ENCODE measurements at regions not wholly inside any gene's neighbourhood (a gene's known extent, or its start where the extent isn't known, plus 50 kb on each side); places are given as distances from the start of the nearest gene placed in this dataset.

DNA sequence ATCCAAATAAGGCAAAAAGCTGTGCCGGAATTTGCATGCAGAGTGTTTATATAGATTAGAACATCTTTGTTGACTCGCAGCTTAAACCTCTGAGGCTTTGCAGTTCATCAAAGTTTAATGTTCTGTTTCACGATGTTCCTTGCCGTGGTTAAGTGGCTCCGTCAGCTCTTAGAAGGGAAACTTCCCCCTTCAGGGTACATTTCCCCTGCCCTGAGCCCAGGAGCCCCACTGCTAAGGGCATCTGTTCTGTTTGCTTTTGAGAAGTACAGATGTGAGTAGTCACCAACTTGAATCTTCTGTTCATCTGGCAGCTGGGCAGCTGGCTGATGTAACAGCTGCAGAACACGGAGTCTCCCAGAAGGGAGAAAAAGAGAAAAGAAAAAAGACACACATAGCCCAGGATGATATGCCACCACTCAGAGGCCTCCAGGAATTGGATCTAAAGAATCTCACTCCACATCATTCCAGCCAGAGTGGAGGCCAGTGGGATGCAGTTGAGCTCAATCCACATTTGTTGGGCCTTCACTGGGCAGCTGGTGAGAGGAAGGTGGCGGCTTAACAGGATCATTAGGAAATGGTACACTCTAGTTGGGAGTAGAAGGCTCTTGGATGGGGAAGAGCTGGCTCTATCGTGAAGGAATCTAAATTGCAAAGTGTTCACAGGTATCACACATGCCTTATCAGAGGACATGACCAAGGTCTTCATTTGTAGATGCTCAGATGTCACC lies 178.7 kb upstream of the RBPJ start:
- no peak for DNase-seq

DNA sequence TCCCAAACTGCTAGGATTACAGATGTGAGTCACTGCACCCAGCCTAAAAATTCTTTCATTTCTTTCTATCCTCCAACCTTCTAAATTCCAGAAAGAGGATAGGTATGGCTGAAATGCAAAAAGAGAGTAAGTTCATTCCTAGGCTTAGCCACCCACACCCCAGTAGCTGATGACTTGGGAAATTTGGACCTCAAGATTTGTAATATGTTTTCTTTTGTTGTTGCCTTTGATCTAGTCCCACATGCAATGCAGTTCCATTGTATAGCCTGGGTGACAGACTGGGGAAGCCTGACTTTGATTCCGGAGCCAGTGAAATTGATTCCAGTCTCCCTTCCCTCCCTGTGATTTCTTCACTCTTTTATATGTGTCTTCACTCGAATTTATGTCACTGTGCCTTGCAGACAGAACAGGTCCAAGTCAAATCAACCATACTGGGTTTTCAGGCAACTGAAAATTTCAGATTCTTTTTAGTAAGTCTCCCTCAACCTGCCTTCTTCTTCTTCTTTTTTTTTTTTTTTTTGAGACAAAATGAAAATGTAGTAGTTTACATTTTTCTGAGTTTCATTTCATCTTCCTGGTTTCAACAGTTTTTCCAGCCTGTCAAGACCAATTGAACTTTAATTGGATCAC lies 176.2 kb upstream of the RBPJ start:
- DNase-seq = no peak

DNA sequence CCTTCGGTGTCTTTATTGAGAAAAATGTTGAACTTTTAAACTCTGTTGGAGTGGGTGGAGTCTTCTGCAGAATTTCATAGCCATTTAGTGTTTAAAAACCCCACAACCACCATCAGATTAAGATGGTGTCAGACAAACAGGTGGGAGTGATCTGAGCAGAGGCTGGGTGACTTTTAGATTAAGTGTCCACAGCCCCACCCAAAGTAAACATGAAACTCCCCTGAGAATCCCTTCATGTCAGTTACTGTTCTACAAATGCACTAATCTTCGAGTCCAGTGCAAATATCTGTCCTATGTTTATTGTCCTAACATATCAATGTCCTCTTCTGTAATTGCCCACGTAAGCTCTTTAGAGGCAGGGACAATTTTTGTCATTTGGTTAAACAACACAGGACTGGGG lies 175.6 kb upstream of the RBPJ start:
- DNase-seq = no peak

DNA sequence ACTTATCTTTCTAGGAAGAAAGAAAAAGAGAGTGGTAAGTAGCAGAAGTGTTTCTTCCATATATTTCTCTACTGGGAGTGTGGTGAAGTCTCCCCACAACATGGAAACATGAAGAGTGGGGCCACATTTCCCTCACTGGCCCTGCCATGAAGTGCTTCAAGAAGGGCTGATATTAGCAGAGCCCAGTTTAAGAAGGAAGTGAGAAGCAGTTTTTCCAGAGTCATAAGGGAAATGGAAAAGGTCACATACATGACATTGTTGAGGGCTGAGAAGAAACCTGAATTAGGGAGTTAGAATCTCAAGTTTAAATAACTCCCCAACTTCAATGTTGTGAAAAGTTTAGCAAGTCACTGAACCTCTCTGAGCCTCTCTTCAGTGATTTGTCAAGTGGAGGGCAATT lies 171.9 kb upstream of the RBPJ start:
- DNase-seq = no peak

DNA sequence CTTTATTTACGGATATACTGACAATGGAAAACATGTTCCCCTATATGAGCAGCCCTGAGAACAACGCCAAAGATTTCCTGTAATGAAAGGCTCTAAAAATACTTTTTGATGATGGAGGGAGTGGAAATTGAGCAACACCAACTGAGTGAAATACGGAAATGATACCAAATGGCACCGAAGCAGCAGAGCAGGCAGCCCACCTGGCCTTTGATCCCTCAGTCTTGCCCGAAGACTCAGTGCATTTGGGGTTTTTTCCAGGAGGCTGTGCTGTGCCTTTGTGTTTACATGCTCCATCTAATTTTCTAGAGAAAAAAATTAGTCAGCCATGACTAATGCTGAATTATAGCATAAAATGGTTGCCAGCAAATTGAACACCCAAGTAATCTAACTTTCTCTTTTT lies 169.9 kb upstream of the RBPJ start:
- peak; percentile 74 for DNase-seq

DNA sequence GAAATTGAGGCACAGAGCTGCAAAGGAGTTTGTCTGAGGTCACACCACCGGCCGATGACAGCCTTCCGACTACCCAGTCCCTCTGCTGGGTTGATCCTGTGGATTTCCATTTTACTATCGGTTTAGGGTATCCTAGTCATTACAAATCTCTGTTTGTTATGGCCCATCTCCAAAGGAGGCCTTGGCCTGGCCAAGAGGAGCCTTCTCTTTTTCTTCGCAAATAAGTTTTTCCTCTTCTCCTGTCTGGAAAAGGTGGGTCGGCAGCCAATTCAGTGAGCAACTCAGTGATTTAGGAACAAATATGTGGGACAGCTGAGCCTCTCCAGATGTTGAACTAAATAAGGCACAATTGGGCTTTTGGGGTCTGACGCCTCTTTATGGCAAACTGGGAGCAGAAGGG lies 169.2 kb upstream of the RBPJ start:
- no peak for DNase-seq

DNA sequence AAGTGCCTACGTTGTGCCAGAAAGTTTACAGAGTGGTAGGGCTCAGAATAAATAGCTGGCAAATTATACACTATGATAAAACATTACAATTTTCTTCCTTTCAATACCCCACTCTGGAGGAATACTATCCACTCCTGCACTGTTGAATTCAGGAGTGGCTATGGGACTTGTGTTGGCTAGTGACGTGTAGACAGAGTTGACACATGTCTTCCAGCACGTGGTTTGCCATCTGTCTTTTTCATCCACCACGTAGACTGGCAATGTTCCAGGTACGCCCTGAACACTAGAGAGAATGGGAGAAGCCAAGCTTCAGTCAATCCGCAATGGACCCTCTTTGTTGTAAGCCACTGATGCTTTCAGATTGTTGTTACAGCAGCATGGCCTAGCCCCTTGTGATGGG lies 168.8 kb upstream of the RBPJ start:
- no peak for DNase-seq

DNA sequence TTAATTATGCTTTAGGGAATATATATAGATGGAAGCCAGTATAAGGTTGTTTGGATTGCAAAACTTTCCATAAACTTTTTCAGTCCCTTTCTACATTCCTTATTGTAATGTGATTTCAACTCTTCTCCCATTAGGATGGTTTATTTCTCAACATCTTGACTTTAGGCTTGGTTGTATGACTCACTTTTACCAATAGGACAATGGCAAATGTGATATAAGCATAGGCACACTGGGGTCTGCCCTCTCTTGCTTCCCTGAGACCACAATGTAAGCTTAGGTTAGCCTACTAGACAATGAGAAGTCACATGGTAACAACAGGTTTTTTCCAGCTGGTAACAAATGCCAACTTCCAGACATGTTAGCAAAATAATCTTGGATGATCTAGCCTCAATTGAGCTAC lies 163.3 kb upstream of the RBPJ start:
- no peak for DNase-seq

DNA sequence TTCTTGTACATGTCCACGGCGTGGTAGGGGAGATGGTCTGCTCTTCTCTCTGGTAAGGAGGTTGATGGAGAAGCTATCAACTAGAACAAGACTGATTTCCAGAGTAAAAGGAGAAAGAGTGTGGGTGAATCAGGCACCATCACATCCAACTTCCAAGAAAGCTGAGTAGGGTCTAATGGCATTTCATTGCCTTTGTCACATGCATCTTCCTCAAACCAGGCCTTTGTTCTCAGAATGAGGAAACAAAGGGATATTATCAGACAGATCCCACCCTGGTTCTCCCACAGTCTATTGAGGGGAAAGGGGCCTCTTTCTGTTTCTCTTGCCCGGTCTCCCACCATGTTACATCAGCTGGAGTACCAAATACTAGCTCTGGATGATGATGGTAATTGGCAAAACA lies 160.2 kb upstream of the RBPJ start:
- no peak for DNase-seq

DNA sequence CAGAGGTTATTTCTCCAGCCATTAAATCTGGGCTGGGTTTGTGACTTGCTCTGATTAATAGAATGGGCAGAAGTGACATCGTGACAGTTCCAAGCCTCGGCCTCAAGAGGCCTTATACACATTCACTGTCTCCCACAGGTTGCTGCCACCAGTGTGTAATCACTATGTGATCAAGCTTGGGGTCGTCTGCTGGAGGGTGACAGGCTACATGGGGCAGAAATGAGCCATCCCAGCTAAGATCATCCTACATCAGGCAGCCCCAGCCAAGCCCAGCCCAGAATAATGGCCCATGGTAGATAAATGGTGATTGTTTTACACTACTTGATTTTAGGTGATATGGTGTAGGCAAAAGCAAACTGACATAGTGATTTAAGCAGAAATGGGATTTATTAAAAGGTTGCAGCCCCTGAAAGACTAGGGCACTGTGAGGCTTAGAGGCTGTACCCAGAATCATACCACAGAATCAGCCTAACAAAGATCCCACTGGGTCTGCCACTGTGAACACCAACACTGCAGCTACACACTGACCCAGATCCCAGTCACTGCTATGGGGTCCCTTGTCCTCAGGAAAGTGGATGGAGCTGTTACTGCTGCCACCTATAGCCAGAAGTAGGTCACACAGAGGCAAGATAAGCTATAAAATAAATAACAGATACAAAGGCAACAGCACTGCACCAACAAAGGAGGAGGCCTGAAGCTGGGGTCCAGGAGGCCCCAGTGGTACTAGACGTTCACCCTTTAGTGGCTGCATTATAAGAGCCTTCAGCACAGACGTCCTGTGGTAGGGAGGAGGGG lies 159.6 kb upstream of the RBPJ start:
- DNase-seq = no peak

DNA sequence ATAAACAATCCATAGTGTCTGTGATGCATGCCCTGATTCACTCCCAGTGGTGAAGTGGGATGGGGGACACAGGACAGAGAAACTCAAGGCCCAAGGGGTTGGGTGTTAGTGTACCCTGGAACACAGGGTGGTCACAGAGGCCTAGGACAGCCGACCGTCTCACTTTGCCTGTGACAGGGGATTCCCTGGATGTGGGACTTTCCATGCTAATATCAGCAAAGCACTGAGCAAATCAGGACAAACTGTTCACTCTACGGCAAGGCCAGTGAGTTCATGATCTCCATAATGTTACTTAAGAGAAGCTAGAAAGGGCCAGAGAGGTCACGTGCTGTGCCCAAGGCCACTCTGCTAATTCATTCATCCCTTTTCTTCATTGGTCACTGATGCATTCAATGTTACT lies 158.7 kb upstream of the RBPJ start:
- DNase-seq = no peak

DNA sequence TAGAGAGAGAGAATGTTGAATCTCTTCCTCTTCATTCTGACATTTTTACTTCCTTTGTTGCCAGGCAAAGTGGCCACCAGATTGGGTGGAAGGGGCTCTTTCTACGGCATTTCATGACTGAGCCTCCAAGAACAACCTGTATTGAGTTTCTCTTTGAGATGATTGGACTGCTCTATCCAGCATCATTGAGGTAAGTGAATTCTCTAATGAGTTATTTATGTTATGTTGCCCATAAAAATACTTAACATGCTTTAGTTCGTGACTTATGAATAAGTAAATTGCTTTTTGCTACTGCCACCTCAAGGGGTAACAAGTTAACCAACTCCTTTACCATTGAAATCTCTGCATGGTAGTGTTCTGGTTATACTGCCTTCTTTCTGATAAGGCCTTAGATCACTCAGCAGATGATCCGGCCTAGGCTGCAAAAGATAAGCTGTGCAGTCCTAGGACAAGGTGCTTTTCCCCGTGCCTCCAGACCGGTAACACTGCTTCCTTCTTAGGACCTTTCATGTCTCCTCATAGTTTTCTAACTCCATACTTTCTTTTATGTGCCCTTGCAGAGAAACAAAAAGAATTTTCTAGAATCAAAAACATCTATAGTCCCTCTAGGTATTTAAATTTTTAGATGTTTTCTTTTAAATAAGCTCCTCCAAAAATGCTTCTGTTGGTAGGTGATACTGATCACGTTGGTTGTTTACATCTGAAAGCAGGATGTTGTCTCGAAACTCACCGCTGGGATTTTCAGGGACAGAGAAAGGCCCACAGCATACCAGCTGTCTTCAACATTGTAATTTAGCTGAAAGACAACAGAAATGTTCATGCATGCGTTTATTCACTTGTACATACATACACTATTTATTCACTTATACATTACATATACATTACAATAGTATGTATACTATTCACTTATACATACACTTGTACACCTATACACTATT lies 157.1 kb upstream of the RBPJ start:
- no peak for DNase-seq

DNA sequence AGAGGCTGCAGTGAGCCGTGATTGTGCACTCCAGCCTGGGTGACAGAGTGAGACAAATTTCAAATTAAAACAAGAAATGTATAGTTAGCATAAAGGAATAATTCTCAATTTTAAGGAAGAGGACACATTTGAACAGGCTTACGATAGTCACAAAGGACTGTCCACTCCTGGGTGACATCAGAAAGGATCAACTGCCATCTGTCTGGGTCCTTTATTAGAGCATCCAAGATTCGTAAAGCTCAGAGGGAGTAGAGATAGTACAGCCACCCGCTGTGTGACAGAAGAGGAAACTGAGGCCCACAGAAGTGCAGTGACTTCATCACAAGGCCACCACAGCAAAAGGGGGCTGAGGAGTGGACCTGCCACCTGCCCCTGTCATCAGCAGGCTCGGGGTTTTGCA lies 149.3 kb upstream of the RBPJ start:
- DNase-seq = no peak

DNA sequence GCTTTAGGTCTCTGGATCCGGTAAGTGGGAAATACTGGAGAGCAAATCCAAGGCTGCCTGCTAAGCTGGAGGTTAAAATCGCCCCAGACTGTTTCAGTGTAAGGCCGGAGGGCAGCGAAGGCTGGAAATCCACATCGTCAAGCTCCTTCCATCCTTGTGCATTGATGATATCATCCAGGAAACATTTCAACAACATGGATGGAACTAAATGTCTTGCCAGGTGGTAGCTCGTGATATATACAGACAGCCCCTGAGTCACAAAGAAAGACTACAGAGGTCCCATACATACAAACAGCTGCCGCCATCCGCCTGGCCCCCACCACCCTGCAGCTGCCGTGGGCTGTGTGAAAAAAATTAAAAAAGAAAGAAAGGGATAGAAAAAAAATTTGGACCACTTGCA lies 148.9 kb upstream of the RBPJ start:
- no peak for DNase-seq

DNA sequence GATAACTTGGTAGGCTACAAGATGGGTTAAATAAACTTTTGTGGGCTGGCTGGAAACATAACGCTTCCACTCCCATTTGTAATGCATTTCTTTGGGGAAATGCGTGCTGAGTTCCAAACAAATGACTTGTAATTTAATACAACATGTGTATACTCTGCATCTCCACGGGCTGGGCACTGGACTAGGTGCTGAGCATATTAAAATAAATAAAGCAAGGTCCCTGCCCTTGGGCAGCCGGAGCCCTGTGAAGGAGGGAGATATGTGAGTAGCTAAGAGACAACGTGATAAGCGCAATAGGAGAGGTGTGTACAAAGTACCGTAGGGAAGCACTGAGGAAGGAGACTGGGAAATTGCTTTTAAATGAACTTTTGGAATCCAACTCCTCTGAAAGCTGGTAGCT lies 147.2 kb upstream of the RBPJ start:
- DNase-seq = no peak

DNA sequence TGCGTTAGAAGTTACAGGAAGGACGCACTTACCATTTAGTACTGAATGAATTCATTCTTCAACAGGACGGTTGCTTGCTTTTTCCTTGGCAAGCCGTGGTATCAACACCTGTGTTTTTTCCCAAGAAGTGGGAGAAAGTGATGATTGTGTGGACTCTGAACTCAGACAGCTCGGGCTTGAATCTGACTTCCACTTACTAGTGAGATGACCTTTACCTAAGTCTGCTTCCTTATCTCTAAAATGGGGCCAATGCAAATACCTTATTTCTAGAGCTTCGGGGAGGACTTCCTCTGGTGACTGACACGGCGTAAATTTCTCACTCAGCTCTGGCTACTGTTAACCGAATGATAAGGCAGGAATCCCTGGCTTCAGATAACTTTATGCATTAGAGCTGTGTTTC lies 146.8 kb upstream of the RBPJ start:
- no peak for DNase-seq

DNA sequence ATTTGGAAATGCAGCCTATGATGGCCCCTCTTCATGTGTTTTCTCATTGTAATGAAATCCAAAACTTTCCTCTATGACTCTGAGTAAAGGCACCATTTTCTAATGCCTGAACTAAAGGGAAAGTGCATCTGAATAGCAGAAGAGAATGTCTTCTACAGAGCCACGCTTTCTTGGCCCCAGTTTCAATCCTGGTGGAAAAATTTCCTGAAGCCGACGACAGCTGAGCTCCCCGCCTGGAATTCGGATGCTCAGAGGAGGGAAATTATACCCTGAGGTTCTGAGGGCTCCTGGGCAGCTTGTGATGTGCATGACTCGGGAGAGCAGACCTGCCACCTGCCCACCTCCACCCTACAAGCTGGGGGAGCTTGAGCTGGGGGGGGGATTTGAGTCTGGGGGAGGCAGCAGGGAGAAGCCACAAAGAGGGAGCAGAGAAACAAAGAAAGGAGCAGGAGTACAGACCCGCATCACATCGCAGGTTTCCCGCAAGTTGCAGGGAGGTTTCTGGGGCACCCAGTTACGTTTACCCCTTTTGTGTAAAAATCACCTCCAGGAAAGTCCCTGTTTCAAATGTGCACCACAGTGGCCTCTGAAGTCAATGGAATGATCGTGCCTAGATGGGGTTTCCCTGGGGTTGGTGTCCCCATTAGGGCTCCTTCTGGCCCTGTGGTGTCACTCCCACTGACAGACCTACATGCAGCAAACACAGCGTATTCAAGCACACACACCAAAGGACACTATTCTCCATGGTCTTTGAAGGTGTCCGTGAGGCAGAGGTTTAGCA lies 145.6 kb upstream of the RBPJ start:
- DNase-seq = peak; percentile 77

DNA sequence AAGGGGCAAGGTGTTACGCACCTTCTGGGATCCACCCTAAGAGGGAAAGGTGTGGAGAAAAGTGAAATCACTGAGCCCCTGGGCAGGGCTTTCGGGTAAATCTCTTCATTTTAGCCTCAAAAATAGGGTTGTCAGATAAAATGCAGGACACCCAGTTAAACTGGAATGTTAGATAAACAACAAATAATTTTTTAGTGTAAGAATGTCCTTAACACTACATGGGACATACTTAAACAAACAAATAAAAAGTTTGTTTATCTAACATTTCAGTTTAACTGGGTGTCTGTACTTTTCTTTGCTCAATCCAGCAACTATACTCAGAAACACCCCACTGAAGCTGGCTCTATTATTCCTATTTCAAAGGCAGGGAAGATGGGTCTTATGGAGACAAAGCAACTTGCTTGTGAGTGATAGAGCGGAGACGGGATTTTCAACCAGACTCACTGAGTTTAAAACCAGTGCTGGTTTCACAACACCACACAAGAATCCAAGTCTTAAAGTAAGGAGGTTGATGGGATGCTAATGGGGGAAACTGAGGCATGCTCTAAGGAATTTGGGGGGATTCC lies 144.8 kb upstream of the RBPJ start:
- no peak for DNase-seq

DNA sequence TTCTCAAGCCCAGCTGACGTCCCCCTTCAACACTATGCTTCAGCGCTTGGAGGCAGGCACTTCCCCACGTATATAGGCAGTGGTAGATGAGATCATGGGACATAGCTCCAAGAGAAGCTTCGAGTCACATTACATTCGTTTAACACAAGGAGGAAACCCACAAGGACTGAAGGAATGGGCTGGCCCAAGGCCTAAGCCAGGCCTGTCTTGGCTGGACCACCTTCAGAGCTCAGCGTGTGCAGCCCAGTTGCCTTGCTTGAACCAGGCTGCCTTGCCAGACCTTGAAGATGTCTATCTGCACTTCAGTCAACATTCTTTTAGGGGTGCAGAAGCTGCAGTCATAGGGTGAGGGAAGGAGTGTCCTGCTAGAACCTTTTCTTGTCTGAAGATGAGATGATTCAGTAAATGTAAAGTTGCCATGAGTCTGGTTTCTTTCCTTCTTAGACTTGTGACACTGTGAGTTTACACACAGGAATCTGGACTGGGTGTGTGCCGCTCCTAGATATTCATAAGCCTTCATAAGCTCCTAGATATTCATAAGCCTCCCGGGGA lies 144.1 kb upstream of the RBPJ start:
- no peak for DNase-seq

DNA sequence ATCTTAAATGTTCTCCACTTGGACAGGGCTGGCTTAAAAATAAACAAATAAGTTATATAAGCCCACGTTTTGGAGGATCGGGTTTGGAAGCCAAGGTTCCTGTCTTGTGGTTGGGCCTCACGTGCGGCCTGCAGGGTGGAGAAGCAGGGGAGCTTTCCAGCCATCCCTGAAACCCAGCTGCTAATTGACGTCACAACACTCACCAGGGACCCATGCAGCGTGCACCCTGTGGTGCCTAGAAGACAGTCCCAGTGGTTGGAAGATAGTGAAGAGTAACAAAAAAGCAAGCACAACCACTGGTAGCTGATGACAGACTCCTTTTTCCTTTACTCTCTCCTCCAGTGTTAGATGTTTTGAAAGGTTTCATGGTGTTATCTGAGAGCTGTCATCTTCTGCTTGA lies 142.0 kb upstream of the RBPJ start:
- DNase-seq = no peak

DNA sequence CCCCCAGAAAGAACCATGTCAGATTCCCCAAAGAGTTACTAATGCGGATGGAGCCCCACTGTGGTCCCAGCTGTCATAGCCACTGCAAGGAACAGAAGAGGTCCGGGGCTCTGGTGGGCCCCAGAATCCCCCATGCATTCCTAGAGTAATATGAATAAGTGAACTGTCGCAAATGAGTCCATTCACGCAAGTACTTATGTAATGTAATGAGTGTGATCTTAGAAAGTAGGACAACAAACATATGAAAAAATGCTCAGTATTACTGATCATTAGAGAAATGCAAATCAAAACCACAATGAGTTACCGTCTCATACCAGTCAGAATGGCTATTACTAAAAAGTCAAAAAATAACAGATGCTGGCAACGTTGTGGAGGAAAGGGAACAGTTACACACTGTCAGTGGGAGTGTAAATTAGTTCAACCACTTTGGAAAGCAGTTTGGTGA lies 141.5 kb upstream of the RBPJ start:
- DNase-seq = no peak

DNA sequence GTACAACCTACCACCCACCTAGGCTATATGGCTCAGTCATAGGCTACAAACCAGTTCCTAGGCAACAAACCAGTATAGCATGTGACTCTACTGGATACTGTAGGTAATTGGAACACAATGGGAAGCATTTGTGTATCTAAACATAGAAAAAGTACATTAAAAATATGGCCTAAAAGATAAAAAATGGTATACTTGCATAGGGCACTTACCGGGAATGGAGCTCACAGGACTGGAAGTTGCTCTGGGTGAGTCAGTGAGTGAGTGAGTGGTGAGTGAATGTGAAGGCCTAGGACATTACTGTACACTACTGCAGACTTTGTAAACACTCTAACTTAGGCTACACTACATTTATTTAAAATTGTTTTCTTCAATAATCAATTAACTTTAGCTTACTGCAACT lies 139.2 kb upstream of the RBPJ start:
- no peak for DNase-seq
